Activated CD8-positive, alpha-beta memory T cell treated with anti-CD3 and anti-CD28 coated beads for 1 hour (primary cell): ENCODE measurements at regions not wholly inside any gene's neighbourhood (a gene's known extent, or its start where the extent isn't known, plus 50 kb on each side); places are given as distances from the start of the nearest gene placed in this dataset.

Experiments
- DNase-seq, 2 donors: peaks; one replicate each; pipeline ENCODE4 v3.0.0-alpha.2; 2020; ENCODE audit warnings: low read depth in 1 of 2; ENCODE audit errors: extremely low read depth in 1 of 2

DNA sequence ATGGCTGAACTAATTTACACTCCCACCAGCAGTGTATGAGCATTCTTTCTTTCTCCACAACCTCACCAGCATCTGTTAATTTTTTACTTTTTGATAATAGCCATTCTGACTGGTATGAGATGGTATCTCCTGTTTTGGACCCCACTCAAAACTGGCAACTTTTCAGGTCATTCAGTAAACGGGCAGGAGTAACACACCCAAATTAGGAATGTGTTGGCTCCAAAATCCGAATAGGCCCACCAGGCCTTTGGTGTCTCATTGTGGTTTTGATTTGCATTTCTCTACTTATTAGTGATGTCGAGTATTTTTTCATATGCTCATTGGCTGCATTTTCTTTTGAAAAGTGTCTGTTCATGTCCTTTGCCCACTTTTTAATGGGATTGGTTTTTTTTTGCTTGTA lies 517.1 kb downstream of the TMEM232 start:
- no peak for DNase-seq

DNA sequence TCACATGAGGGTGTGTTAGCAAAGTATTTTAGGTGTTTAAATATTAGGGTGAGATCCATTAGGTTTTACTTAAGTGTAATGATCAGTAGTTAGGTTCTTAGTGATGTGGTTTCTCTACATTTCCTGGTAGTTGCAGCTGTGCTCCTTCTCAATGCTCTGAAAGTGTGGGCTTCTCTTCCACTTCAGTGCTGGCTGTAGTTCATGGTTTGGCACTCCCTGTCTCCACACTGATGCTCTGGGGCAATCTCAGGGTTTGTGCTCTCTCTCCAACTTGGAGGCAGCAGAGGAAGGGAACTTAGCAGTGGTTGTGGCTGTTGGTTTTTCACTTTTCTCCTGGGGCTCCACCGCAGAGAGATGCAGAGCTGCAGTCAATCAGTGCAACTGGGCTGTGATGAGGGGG lies 507.5 kb downstream of the TMEM232 start:
- no peak for DNase-seq

DNA sequence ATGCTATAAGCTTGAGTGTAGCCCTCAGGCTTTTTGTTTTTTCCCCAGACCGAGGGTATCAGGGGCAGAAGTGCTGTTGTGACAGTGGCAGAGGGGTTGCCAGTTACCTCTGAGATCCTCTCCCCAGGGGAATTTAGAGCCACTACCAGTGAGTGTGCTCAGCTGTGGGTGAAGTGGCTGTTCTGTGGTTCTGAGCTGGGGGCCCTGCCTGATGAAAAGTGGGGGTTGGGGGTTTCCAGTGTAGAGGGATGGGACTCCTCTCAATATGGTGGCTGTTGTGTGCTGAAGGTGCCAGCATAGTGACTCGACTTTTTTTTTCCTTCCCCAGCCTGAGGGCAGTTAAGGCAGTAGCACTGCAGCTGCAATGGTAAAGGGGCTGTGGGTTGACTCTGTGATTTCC lies 506.7 kb downstream of the TMEM232 start:
- no peak for DNase-seq

DNA sequence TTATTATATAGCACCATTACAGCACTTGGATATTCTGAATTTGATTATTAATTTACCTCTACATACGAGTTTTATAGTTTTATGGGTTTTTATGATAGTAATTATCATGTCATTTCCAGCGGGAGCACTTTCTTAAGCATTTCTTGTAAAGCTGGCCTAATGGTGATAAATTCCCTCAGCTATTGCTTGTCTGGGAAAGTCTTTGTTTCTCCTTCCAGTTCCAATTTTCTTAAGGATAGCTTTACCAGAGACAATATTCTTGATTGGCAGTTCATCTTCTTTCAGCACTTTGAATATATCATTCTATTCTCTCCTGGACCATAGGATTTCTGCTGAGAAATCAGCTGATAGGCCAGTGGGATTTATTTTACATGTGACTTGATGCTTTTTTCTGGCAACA lies 505.4 kb downstream of the TMEM232 start:
- DNase-seq: no peak

DNA sequence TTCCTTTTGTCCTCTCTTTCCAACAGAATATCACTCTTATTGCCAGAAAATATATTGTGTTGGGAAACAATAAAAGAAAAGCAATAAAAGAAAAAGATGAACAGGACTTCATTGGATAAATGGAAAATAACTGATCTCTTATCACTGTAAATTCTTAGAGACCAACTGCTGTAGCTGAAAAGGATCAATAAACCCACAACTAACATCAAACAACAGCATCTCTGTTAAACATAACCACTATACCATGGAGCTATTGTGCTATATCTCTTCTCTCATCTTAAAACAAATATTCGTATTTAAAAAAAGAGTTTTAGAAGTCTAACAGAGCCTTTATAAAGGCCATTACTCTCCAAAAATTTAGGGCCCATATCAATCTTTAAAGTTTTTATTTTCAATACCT lies 502.4 kb downstream of the TMEM232 start:
- DNase-seq: no peak

DNA sequence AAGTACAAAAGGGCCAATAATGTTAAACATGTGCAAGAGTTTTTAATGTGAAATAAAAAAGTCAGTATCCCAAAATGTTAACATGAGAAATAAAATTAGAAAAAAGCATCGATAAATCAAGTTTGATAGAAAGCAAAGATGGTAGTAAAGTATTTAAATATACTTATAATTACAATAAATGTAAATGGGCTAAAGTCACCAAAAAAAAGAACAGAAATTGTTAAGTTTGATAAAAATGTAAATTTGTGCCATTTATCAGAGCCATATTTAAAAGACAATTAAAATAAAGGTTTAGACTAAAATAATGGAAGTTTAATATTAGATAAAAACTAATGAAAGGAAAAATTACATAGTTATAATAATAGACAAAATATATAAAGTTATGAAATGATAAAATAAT lies 500.5 kb downstream of the TMEM232 start:
- DNase-seq: no peak

DNA sequence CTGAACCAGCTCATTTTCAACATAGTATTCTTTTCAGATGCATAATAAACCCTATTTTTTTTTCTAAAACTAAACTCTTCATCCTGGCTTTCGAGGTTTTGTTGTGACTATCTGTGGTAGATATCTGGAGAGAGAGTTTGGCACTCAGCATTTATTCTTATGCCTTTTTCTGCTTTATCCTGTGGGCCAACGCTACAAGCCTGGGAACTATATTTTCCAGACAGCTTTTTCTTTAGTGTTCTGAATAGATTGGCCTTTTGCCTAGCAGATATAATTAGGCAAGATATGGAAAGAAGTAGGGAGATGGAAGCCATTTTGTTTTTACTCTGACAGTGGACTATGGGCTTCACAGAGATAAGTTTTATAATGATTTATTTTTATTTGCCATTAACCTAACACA lies 486.7 kb downstream of the TMEM232 start:
- no peak for DNase-seq

DNA sequence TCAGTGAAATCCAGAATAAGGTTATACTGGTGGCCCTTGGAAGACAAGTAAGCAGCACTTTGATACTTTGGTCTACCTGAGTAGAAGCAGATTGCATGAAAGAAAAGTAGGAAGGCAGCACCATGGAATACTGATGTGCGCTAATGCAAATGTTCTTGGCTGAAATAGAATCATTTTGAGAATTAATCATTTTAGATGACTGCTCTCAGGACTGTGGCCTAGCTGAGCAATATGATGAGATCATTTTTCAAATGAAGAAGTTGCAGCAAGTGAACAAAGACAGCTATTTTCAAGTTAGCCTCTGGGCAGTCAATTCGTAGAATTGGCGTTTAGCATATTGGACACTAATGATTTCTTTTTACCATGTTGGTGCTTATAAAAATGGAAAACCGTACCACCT lies 483.5 kb downstream of the TMEM232 start:
- no peak for DNase-seq

DNA sequence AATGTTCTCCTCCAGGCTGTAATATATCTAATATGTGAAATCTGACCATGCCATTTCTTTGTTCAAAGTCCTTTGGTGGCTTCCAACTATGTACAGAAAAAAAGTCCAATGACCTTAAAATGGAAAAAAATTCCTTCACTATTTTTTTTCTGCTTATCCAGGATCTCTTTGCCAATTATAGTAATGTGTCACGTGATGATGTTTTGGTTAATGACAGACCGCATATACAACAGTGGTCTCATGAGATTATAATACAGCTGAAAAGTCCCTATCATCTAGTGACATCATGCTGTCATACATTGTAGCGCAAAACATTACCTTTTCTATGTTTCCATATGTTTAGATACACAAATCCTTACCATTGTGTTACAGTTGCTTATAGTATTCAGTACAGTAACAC lies 477.6 kb downstream of the TMEM232 start:
- no peak for DNase-seq

DNA sequence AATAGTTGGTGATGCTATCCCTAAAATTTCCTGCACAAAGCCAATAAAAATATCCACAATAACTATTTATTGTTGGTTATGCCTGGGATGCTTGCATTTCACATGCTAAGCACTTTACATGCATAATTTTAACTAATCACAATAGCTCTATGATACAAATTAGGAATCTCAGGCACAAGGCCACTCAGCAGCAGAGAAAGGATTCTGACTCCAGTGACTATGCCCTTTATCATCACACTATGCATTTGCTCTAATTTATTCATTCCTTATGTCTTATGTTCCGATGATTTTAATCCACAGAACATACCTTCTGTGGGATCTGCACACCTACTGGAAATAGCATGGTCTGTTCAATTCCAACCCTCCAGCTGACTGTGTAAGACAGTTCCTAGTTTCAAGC lies 476.1 kb downstream of the TMEM232 start:
- no peak for DNase-seq

DNA sequence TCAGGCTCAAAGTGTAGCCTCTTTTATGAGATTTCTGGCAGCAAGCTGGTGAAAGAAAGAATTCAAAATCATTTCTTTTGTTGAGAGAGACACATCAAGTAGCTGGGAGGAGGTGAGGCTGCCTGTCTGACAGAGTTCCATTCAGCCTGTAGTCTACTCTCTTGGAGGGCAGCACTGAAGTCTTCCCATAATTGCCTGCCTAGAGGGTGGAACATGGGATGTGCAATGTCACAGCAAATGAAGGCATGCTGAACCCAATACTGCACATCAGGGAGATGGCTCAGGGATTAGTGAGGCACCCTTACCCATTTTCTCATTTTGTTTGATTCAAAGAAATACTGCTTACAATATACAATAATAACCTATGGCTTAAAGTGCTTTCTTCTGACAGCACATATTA lies 475.7 kb downstream of the TMEM232 start:
- no peak for DNase-seq

DNA sequence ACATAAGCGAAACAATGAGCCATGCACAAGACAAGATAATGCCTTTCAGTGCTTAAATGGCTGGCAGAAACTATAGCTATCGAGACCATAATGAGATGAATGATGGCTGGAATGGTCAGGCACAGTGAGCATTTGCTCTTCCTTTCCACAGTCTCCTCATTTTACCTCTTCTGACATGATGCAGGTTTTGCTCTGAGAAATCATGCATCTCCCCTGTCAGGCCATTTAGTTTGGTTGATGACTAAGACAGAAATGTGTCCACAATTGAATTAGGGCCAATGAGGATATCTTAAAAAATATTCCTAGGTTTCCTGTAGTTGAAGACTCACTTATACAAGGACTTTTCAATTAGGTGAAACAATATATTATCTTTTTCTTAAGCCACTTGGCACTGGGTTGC lies 475.1 kb downstream of the TMEM232 start:
- DNase-seq: no peak

DNA sequence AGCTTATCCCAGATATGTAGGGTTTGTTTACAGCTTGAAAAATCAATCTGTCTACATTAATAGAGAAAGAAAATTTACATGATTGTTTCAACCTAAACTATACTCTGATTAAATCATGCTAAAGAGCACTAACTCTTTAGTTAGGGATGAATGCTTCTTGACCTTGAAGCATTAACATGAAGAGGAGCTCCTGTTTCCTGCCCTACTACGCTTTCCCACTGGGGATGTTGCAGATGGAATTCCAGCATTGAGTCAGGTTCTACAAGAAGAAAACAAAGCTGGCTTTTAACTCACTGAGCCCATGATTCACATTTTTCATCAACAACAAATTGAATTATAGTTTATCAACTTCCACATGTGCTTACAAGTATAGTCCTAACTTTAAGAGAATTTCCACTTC lies 471.3 kb downstream of the TMEM232 start:
- DNase-seq: no peak

DNA sequence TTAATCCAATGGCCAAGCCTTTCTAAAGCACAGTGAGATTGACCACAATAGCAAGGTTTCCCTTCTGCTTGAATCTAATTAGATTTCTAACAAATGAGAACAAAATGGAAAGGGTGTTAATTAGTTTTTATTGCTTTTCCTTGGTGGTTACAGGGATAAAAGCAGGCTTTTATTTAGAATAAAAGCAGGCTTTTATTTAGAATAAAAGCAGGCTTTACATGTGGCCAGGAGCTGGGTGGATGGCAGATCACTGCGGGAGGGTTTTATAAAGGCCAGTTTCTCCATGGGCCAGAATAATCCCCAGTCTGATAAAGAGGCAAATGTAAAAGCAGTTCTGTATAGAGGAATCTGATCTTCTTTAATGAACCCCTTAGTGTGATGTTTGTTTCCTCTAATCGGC lies 470.2 kb downstream of the TMEM232 start:
- DNase-seq: no peak

DNA sequence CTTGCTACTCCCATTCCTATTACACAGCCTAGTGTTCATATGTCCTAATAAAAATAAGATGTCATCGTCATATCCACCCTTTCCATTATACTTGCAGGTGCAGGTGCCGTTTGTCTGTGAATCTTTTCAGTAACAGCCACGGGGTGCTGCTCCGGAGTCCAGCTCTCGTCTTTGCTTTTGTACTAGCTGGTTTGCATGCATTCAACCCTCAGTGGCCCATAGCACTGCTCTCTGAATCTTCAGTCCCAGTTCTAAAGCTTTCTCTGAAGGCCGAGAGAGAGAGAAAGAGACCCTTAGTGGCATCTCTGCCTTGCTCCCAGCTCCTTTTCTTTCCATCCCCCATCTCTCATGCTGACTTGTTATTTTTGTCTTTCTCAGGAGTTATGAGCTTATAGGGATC lies 468.5 kb downstream of the TMEM232 start:
- DNase-seq: no peak

DNA sequence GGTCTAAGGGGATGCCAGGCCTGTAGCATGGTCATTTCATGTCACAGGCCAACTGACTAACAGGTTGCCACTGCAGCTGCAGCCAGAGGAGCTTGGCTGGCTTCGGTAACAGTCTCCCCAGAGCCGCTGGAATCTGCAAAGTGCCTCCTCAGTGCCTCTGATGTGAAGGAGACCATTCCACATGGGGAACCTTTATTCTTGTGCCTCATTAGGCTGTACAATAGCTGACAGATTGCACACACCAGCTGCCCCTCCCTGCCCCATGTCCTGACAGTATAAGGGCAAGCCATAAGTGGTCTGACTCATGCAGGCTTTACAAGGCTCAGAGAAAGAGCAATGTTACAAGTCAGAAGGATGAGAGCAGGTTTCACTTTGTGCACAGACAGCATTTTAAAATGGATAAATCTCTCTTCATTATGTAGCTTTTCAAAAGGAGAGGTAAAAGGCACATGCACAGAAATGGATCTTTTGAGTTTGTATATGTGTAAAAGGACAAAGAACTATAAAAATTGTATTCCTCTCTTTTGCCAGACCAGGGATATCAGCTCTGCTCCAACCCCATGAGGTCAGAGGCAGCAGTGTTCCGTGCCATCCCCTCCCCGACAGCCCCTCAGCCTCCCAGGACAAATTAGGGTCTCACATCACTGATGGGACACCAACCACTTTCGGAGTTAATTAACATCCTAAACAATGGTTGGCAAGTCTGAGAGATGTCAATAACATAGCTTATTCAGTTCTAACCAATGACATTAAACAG lies 467.8 kb downstream of the TMEM232 start:
- DNase-seq: no peak

DNA sequence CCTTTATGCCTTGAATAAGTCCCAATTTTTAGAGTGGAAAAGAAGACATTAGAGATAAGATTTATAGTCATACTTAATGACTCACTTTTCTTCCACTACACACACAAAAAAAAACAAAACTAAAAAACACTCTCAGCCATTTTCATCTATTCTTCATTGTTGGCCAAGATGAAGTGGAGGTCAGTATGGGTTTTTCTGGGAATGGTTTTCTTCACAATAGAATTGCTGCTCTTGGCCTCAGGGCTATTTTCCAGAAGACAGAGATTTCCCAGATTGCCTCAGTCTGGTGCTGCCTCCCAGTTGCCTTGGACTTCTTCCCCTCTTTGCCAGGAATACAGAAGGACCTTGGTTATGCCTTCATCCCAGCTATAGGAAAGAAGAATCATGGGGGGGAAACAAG lies 463.7 kb downstream of the TMEM232 start:
- DNase-seq: no peak

DNA sequence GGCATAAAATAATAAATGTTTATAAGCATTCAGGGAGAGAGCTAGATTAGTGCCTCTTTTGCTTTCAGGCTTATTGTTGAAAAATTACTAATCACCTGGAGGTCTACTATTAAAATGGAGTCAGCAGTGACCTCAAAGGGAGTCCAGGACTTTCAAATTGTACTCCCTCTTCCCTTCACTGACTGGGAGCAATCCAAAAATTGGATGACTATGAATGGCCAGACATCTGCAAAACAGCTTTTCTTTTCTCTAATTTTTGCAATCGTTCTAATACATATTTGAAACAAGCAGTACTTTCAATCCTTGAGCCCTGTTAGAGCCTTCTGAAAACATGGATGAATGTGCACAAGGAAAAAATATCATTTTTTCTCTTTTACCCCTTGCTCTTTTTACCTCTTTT lies 461.8 kb downstream of the TMEM232 start:
- DNase-seq: no peak

DNA sequence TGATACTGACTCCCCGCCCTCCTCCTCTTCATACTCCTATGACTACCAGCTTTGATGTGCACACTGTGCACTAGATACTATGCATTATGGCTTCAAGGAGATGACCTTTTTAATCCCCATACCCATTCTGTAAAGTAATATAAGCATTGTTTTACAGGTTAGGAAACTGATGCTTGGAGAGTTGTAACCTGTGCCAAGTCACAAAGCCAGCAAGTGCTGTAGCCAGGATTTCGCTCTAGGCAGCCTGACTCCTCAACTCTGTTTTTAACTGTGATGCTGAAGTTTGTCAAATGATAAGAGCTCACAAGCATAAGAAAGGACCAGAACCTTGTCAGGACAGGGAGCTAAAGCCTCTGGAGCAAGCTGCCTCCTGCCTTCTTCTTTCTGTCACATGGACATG lies 461.3 kb downstream of the TMEM232 start:
- DNase-seq: no peak

DNA sequence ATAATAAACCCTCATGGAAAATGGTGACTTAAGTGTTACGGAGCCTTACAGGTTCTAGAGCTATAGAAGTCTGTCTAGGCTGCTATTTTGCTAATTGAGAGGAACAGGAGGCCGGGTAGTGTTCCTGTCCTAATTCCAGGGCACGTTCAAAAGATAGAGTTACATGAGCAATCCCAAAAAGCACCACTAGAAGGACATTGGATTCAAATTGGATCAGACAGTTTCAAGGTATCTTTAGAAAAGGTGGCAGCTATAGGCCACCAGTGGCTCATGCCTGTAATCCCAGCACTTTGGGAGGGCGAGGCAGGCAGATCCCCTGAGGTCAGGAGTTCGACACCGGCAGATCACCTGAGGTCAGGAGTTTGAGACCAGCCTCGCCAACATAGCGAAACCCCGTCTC lies 458.8 kb downstream of the TMEM232 start:
- DNase-seq: no peak

DNA sequence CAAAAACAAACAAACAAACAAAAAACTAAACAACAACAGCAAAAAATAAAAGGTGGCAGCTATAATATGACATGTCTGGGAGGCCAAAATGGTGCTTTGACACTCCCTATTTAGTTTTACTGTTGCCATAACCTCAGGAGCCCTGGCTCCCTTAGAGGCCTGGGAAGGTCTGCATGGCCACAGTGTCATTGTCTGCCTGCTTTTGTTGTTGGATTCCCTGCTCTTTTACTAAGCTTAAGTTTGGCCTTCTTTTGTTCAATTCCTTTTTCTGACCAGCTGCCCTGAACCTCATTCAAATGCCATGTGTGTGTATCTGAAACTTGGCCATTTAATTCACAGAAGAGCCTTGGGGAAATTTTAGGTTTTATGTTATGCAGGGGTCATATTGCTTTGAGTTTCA lies 458.2 kb downstream of the TMEM232 start:
- no peak for DNase-seq

DNA sequence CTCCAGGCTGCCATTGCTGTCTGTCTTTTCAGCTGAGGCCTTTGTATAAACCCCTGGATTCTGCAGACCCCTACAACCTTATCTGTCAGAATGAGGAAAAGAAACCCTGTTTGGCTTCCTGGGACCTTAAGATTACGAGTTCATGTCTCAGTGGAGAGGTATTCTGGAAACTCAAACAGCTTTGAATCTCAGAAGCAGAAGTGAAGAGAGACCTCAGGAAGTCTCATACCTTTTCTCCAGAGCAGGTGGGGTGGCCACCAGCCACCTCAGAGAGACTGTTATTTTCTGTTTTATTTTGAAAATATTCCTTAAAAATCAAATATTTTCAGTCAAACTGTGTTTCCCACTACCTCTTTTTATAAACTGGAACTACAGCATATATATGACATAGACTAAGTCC lies 457.5 kb downstream of the TMEM232 start:
- no peak for DNase-seq

DNA sequence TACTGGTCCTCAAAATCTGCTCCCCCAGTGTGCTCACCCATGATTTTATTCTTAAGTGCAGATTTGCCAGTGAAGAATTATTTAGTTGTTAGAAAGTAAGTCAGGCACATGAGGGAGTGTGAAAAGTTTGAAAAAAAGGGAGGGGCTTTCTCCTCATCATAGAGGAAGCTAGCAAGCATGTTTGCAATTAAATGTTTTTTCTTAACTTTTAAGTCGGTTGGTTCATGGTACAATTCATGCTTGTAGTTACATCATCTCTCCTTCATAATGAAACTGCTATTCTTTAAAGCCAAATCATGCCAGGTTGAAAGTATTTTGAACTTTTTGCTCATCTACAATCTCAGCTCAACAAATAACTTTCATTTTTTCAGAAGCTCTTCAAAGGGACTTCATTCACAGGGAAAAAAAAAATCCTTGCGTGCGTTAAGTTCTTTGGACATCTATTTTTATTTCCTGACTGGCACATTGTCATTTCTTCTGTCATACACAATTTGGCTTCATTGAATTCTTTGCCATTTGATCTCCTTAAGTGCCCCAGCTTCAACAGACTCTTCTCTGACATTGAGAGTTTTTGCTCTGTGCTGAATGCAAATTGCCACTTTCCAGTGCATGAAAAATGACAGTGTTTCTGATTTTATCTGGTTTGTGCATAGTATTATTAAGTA lies 456.9 kb downstream of the TMEM232 start:
- DNase-seq: no peak
